Panc1 (cell line): ENCODE measurements at regions not wholly inside any gene's neighbourhood (a gene's known extent, or its start where the extent isn't known, plus 50 kb on each side); places are given as distances from the start of the nearest gene placed in this dataset.

Experiments
- POLR2AphosphoS5 ChIP-seq: IDR thresholded peaks from 2 replicates; pipeline ENCODE4 v1.6.1; 2012; ENCODE audit warnings: mild to moderate bottlenecking, low read depth, low read length, moderate library complexity
- TF ChIP-seq, protein P1 (sequence below): fragments of 450-650 bp; IDR thresholded peaks from 2 replicates; pipeline ENCODE4 v1.5.1; 2017; ENCODE audit warnings: mild to moderate bottlenecking

DNA sequence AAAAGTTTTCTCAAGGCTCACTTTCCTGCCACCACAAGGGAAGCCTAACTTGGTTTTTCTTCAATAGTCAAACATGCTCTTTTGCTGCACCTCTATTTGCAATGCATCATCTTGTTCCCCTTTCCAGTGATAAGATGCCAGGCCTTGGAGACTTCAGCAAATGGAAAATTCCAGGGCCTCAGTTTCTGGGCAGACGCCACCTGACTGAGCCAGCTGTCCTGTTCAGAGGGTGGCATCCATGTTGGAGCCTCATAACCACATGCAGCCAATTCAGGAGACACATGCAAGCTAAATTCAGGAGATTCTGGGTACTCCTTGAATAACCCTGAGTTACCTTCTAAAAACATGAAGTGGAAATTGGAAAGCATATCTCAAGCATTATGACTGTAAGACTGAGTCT is 51.8 kb upstream of the ADRA1D start:
- TF ChIP-seq, protein P1, sequence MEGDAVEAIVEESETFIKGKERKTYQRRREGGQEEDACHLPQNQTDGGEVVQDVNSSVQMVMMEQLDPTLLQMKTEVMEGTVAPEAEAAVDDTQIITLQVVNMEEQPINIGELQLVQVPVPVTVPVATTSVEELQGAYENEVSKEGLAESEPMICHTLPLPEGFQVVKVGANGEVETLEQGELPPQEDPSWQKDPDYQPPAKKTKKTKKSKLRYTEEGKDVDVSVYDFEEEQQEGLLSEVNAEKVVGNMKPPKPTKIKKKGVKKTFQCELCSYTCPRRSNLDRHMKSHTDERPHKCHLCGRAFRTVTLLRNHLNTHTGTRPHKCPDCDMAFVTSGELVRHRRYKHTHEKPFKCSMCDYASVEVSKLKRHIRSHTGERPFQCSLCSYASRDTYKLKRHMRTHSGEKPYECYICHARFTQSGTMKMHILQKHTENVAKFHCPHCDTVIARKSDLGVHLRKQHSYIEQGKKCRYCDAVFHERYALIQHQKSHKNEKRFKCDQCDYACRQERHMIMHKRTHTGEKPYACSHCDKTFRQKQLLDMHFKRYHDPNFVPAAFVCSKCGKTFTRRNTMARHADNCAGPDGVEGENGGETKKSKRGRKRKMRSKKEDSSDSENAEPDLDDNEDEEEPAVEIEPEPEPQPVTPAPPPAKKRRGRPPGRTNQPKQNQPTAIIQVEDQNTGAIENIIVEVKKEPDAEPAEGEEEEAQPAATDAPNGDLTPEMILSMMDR = no peak
- no peak for TF ChIP-seq POLR2AphosphoS5
